HG03457 (cell line): ENCODE measurements at regions not wholly inside any gene's neighbourhood (a gene's known extent, or its start where the extent isn't known, plus 50 kb on each side); places are given as distances from the start of the nearest gene placed in this dataset.
"Not testable (repeated sequence)": the region's sequence is repeated elsewhere in the genome, so short reads cannot be mapped to it uniquely, and the experiment has no call there.

Experiments
- ATAC-seq: cut with Tn5 transposase; IDR thresholded peaks from one replicate; pipeline ENCODE4 v1.9.1; 2021; ENCODE audit warnings: moderate number of reproducible peaks; ENCODE audit not compliant: unreplicated experiment

GRCh38 chr5:63125862-63126261, 547.2 kb downstream of the LRRC70 start:
- ATAC-seq, result peak; percentile 75

- ATAC-seq, result no peak
Observed at GRCh38 chr5:63125392-63125791, 546.8 kb downstream of the LRRC70 start.

- ATAC-seq, result no peak
Observed at GRCh38 chr5:63124266-63124665, 545.6 kb downstream of the LRRC70 start.

GRCh38 chr5:63121471-63121870, 542.9 kb downstream of the LRRC70 start:
- ATAC-seq, result no peak

GRCh38 chr5:63118221-63118620, 539.6 kb downstream of the LRRC70 start:
- ATAC-seq, result no peak

- no peak for ATAC-seq
Observed at GRCh38 chr5:63111891-63112290, 533.3 kb downstream of the LRRC70 start.

- no peak for ATAC-seq
Observed at GRCh38 chr5:63101870-63102269, 523.3 kb downstream of the LRRC70 start.

GRCh38 chr5:63097286-63097685, 518.7 kb downstream of the LRRC70 start:
- no peak for ATAC-seq

GRCh38 chr5:63094730-63095129, 516.1 kb downstream of the LRRC70 start:
- ATAC-seq, result no peak

GRCh38 chr5:63089147-63089546, 510.5 kb downstream of the LRRC70 start:
- ATAC-seq, result no peak

GRCh38 chr5:63085561-63085960, 506.9 kb downstream of the LRRC70 start:
- ATAC-seq, result no peak

- ATAC-seq, result not testable (repeated sequence)
Observed at GRCh38 chr5:63083689-63084088, 505.1 kb downstream of the LRRC70 start.

- no peak for ATAC-seq
Observed at GRCh38 chr5:63081402-63081801, 502.8 kb downstream of the LRRC70 start.

GRCh38 chr5:63070001-63070400, 491.4 kb downstream of the LRRC70 start:
- ATAC-seq, result no peak

GRCh38 chr5:63055421-63055820, 476.8 kb downstream of the LRRC70 start:
- no peak for ATAC-seq

GRCh38 chr5:63053019-63053638, 474.5 kb downstream of the LRRC70 start:
- ATAC-seq, result no peak

- no peak for ATAC-seq
Observed at GRCh38 chr5:63050916-63051315, 472.3 kb downstream of the LRRC70 start.

GRCh38 chr5:63049935-63050334, 471.3 kb downstream of the LRRC70 start:
- ATAC-seq, result no peak

GRCh38 chr5:63043792-63044191, 465.2 kb downstream of the LRRC70 start:
- no peak for ATAC-seq

- no peak for ATAC-seq
Observed at GRCh38 chr5:63032343-63032742, 453.7 kb downstream of the LRRC70 start.

- ATAC-seq, result no peak
Observed at GRCh38 chr5:63029891-63030290, 451.3 kb downstream of the LRRC70 start.

GRCh38 chr5:63025679-63026078, 447.1 kb downstream of the LRRC70 start:
- ATAC-seq, result peak; percentile 55

GRCh38 chr5:63022403-63022802, 443.8 kb downstream of the LRRC70 start:
- no peak for ATAC-seq
